Activated B cell treated with CpG ODN at 0.5 μM for 24 hours (primary cell): ENCODE measurements at regions not wholly inside any gene's neighbourhood (a gene's known extent, or its start where the extent isn't known, plus 50 kb on each side); places are given as distances from the start of the nearest gene placed in this dataset.

Experiments used
- ATAC-seq: fragments of 200-7000 bp; cut with Tn5 transposase; one replicate; pipeline ENCODE4 v1.10.0; 2021; ENCODE audit warnings: low read depth, mild to moderate bottlenecking, moderate library complexity
- CTCF ChIA-PET: fragments of 350-600 bp; sonication (Branson Sonifier 250); formaldehyde crosslinking; loops from one replicate; lab custom pipeline; 2021; ENCODE audit warnings: antibody characterized with exemption; lab: Charles Lee
- POLR2A ChIA-PET: fragments of 350-600 bp; sonication (Branson Sonifier 250); formaldehyde crosslinking; loops from one replicate; lab custom pipeline; 2021; ENCODE audit warnings: antibody characterized with exemption; lab: Charles Lee
- DNase-seq: peaks from one replicate; pipeline ENCODE4 v3.0.0; 2022
- H3K27ac Mint-ChIP-seq: one replicate; pipeline ENCODE4 v1.8.0; 2020; ENCODE audit warnings: mixed read lengths
- H3K27me3 Mint-ChIP-seq: one replicate; pipeline ENCODE4 v1.8.0; 2021; ENCODE audit warnings: mixed read lengths
- H3K36me3 Mint-ChIP-seq: one replicate; pipeline ENCODE4 v1.8.0; 2021; ENCODE audit warnings: low read depth, mixed read lengths
- H3K4me1 Mint-ChIP-seq: one replicate; pipeline ENCODE4 v1.8.0; 2021; ENCODE audit warnings: mixed read lengths
- H3K4me3 Mint-ChIP-seq: one replicate; pipeline ENCODE4 v1.8.0; 2020; ENCODE audit warnings: mild to moderate bottlenecking, mixed read lengths
- H3K9me3 Mint-ChIP-seq: one replicate; pipeline ENCODE4 v1.8.0; 2020; ENCODE audit warnings: mixed read lengths
- CTCF ChIP-seq: fragments of 200-600 bp; IDR thresholded peaks from one replicate; pipeline ENCODE4 v1.8.0; 2022; ENCODE audit warnings: antibody characterized with exemption, mild to moderate bottlenecking
- intact Hi-C: fragments of 100-400 bp; cut with micrococcal nuclease; formaldehyde crosslinking; loops from one replicate; pipeline ENCODE4 v1.15.1; 2024

- no peak for TF ChIP-seq CTCF
- CTCF ChIA-PET, result no interaction called here
- Mint-ChIP-seq H3K4me1 (no peaks in the 10 kb centered on the region), H3K36me3 (no peaks in the 10 kb centered on the region), H3K9me3 (peaks cover 3% of the 10 kb centered on the region), H3K27ac (no peak overlapping the region), H3K4me3 (no peak overlapping the region), H3K27me3 (no peaks in the 10 kb centered on the region)
- DNase-seq (no peak), ATAC-seq (no peak)
- POLR2A ChIA-PET, result no interaction called here
- intact Hi-C loops, result no loop called here
Measured at GRCh38 chr12:61797266-61797665, 462.9 kb upstream of the USP15 start.

- H3K4me1 Mint-ChIP-seq, result no peaks in the 10 kb centered on the region
- H3K36me3 Mint-ChIP-seq, result no peaks in the 10 kb centered on the region
- no peak for TF ChIP-seq CTCF
- no peak overlapping the region for H3K4me3 Mint-ChIP-seq
- H3K27me3 Mint-ChIP-seq, result no peaks in the 10 kb centered on the region
- CTCF ChIA-PET, result no interaction called here
- no peak for ATAC-seq
- intact Hi-C loops, result no loop called here
- POLR2A ChIA-PET, result no interaction called here
- peaks cover 3% of the 10 kb centered on the region for H3K9me3 Mint-ChIP-seq
- DNase-seq, result no peak
- H3K27ac Mint-ChIP-seq, result no peak overlapping the region
Measured at GRCh38 chr12:61798778-61799177, 461.4 kb upstream of the USP15 start.

- intact Hi-C loops, result no loop called here
- Mint-ChIP-seq H3K27me3 (no peaks in the 10 kb centered on the region), H3K36me3 (no peaks in the 10 kb centered on the region), H3K4me3 (no peak overlapping the region), H3K27ac (no peak overlapping the region), H3K9me3 (peaks cover 3% of the 10 kb centered on the region), H3K4me1 (no peaks in the 10 kb centered on the region)
- no peak for DNase-seq
- TF ChIP-seq CTCF, result no peak
- ATAC-seq, result no peak
- CTCF ChIA-PET, result no interaction called here
- POLR2A ChIA-PET, result no interaction called here
Measured at GRCh38 chr12:61804301-61804700, 455.9 kb upstream of the USP15 start.

GRCh38 chr12:61808856-61809255 is 451.3 kb upstream of the USP15 start:
- CTCF ChIA-PET, result no interaction called here
- Mint-ChIP-seq H3K4me1 (no peaks in the 10 kb centered on the region), H3K36me3 (no peaks in the 10 kb centered on the region), H3K9me3 (peaks cover 3% of the 10 kb centered on the region), H3K4me3 (no peak overlapping the region), H3K27me3 (no peaks in the 10 kb centered on the region), H3K27ac (no peak overlapping the region)
- ATAC-seq (no peak), DNase-seq (no peak)
- intact Hi-C loops, result no loop called here
- TF ChIP-seq CTCF, result no peak
- POLR2A ChIA-PET, result no interaction called here

GRCh38 chr12:61810486-61810885 is 449.7 kb upstream of the USP15 start:
- ChIA-PET CTCF (no interaction called here), POLR2A (no interaction called here)
- H3K4me1 Mint-ChIP-seq, result no peaks in the 10 kb centered on the region

More at GRCh38 chr12:61810486-61810885, 449.7 kb upstream of the USP15 start:
- H3K27me3 Mint-ChIP-seq, result no peaks in the 10 kb centered on the region
- no peak overlapping the region for H3K4me3 Mint-ChIP-seq
- DNase-seq, result no peak
- TF ChIP-seq CTCF, result no peak
- intact Hi-C loops, result no loop called here
- no peaks in the 10 kb centered on the region for H3K36me3 Mint-ChIP-seq
- H3K9me3 Mint-ChIP-seq, result peaks cover 3% of the 10 kb centered on the region
- no peak for ATAC-seq
- no peak overlapping the region for H3K27ac Mint-ChIP-seq
